ENCODE measurements at regions not wholly inside any gene's neighbourhood (a gene's known extent, or its start where the extent isn't known, plus 50 kb on each side); places are given as distances from the start of the nearest gene placed in this dataset.

DNA sequence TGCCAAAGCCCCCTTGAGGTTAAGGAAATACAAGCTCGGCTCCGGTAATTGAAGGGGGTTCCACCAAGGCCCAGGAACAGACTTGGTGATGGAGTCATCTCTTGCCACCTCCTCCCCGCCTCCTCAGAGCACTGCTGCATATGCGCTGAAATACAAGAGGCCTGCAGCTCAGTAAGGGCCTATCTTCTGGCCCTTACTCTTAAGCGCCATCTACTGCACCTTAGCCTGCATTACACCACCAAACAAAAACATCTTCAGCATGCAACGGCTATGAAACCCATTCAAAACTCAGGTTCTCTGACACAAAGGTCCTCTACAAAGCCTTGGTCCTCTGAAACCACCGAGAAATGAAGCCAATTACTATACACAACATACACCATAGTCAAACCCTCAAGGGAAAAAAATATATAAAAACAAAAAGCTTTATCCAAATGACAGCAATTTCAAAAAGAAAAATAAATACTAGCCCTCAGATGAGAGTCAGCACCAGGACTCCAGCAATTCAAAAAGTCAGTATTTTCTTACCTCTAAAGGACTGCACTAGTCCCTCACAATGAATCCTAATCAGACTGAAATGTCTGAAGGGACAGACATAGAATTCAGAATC, 176.8 kb upstream of the TBX20 start:
- Histone ChIP-seq H3K27ac (ENCODE audit: low read depth, low read length) (no peak overlapping the region), H3K9me3 (ENCODE audit: control insufficient read depth in 3 of 3, low read length in 3 of 3) (peaks cover 0 to 3% (median 0%) of the 10 kb centered on the region in 3 donors), H3K36me3 (ENCODE audit: control insufficient read depth in 3 of 3, insufficient read depth in 3 of 3, low read length in 3 of 3) (no peaks in the 10 kb centered on the region), H3K27me3 (ENCODE audit: control insufficient read depth in 3 of 3, insufficient read depth in 3 of 3, low read length in 3 of 3) (no peaks in the 10 kb centered on the region), H3K9ac (ENCODE audit: low read depth in 1 of 3, low read length in 3 of 3) (no peak overlapping the region), H3K4me3 (ENCODE audit: low read length in 3 of 3) (no peak overlapping the region), H3K4me1 (ENCODE audit: control insufficient read depth in 3 of 3, insufficient read depth in 3 of 3, low read length in 3 of 3) (no peaks in the 10 kb centered on the region)

DNA sequence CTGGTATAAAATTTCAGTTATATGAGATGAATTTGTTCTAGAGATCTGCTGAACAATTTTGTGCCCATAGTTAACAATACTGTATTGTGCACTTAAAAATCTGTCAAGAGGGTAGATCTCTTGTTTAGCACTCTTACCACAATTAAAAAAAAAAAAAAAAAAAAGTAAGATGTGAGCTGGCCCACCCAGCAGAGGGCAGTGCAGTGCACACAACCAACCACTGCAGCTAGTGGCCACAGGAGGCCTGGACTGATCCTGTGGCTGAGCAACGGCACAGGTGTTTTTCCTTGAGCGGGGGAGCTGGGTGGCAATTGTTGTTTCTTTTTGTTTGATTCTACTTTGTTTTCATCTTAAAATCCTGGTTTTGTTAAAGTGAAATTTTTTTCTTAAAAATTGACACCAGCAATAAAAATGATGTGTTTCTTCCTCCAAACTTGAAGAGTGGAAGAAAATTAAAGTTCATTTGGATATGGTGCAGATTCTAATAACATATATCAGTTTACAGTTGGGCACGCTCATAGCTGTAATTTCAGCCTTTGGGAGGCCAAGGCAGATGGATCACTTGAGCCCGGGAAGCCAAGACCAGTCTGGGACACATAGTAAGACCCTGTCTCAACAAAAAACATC, 171.1 kb upstream of the TBX20 start:
- Histone ChIP-seq H3K4me1 (ENCODE audit: control insufficient read depth in 3 of 3, insufficient read depth in 3 of 3, low read length in 3 of 3) (no peaks in the 10 kb centered on the region), H3K9ac (ENCODE audit: low read depth in 1 of 3, low read length in 3 of 3) (no peak overlapping the region), H3K4me3 (ENCODE audit: low read length in 3 of 3) (no peak overlapping the region), H3K27ac (ENCODE audit: low read depth, low read length) (no peak overlapping the region), H3K27me3 (ENCODE audit: control insufficient read depth in 3 of 3, insufficient read depth in 3 of 3, low read length in 3 of 3) (peaks cover 0 to 4% (median 0%) of the 10 kb centered on the region in 3 donors), H3K9me3 (ENCODE audit: control insufficient read depth in 3 of 3, low read length in 3 of 3) (no peaks in the 10 kb centered on the region), H3K36me3 (ENCODE audit: control insufficient read depth in 3 of 3, insufficient read depth in 3 of 3, low read length in 3 of 3) (no peaks in the 10 kb centered on the region)

DNA sequence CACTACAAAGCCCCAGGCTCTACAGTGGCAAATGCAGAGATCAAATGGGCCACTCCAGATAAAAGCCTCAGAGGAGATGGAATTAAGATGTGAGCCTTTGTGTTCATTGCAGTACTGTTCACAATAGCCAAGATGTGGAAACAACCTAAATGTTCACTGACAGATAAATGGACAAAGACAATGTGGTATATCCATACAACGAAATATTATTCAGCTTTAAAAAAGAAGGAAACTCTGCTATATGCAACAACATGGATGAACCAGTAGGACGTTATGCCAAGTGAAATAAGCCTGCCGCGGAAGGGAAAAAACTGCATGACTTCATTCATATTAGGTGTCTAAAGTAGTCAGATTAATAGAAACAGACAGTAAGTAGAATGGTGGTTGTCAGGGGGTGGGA, 170.5 kb upstream of the TBX20 start:
- H3K9ac ChIP-seq (ENCODE audit: low read depth in 1 of 3, low read length in 3 of 3): no peak overlapping the region
- no peak overlapping the region for H3K4me3 ChIP-seq (ENCODE audit: low read length in 3 of 3)
- no peaks in the 10 kb centered on the region for H3K36me3 ChIP-seq (ENCODE audit: control insufficient read depth in 3 of 3, insufficient read depth in 3 of 3, low read length in 3 of 3)
- peaks cover 0 to 9% (median 0%) of the 10 kb centered on the region in 3 donors for H3K27me3 ChIP-seq (ENCODE audit: control insufficient read depth in 3 of 3, insufficient read depth in 3 of 3, low read length in 3 of 3)
- no peaks in the 10 kb centered on the region for H3K4me1 ChIP-seq (ENCODE audit: control insufficient read depth in 3 of 3, insufficient read depth in 3 of 3, low read length in 3 of 3)
- no peaks in the 10 kb centered on the region for H3K9me3 ChIP-seq (ENCODE audit: control insufficient read depth in 3 of 3, low read length in 3 of 3)
- no peak overlapping the region for H3K27ac ChIP-seq (ENCODE audit: low read depth, low read length)

DNA sequence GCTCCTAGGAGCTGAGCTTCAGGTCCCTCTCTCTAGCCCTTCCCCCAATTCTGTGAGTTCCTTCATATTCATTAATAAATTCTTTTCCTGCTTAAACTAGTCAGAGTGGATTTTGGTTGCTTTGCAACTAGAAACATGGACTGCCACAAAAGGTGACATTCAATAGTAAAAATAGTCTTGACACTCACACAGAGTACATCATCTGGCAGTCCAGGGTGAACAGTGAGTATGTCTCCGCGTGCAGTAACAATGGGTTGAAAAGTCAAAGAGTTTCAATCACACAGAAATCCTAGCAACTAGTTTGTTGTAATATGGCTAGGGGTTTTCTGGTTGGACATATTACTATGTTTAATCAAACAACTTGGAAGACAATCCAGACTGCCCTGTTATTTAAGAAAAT, 168.8 kb upstream of the TBX20 start:
- H3K27me3 ChIP-seq (ENCODE audit: control insufficient read depth in 3 of 3, insufficient read depth in 3 of 3, low read length in 3 of 3): peaks cover 0 to 13% (median 0%) of the 10 kb centered on the region in 3 donors
- H3K9ac ChIP-seq (ENCODE audit: low read depth in 1 of 3, low read length in 3 of 3): no peak overlapping the region
- no peak overlapping the region for H3K4me3 ChIP-seq (ENCODE audit: low read length in 3 of 3)
- no peaks in the 10 kb centered on the region for H3K4me1 ChIP-seq (ENCODE audit: control insufficient read depth in 3 of 3, insufficient read depth in 3 of 3, low read length in 3 of 3)
- no peak overlapping the region for H3K27ac ChIP-seq (ENCODE audit: low read depth, low read length)
- H3K36me3 ChIP-seq (ENCODE audit: control insufficient read depth in 3 of 3, insufficient read depth in 3 of 3, low read length in 3 of 3): no peaks in the 10 kb centered on the region
- H3K9me3 ChIP-seq (ENCODE audit: control insufficient read depth in 3 of 3, low read length in 3 of 3): no peaks in the 10 kb centered on the region

DNA sequence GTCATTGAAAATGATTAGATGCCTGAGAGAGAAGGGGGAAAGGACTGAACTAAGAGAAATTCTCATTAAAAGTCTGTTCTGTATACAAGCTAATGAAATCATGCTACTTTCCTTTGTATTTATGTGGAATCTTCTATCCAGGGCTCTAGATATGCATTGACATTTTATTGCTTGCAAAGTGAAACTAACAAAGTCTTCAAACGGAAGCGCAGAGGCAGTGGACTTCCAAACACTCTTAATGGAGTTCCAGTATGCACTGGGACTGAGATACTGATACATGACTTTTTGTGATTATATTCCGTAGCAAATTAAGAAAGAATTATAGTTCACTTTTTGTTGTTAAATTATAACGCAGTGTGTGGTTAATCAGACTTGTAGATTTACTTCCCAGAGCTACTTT, 166.8 kb upstream of the TBX20 start:
- Histone ChIP-seq H3K36me3 (ENCODE audit: control insufficient read depth in 3 of 3, insufficient read depth in 3 of 3, low read length in 3 of 3) (no peaks in the 10 kb centered on the region), H3K4me3 (ENCODE audit: low read length in 3 of 3) (no peak overlapping the region), H3K27ac (ENCODE audit: low read depth, low read length) (no peak overlapping the region), H3K4me1 (ENCODE audit: control insufficient read depth in 3 of 3, insufficient read depth in 3 of 3, low read length in 3 of 3) (no peaks in the 10 kb centered on the region), H3K9me3 (ENCODE audit: control insufficient read depth in 3 of 3, low read length in 3 of 3) (no peaks in the 10 kb centered on the region), H3K9ac (ENCODE audit: low read depth in 1 of 3, low read length in 3 of 3) (no peak overlapping the region), H3K27me3 (ENCODE audit: control insufficient read depth in 3 of 3, insufficient read depth in 3 of 3, low read length in 3 of 3) (peaks cover 0 to 16% (median 3%) of the 10 kb centered on the region in 3 donors)

DNA sequence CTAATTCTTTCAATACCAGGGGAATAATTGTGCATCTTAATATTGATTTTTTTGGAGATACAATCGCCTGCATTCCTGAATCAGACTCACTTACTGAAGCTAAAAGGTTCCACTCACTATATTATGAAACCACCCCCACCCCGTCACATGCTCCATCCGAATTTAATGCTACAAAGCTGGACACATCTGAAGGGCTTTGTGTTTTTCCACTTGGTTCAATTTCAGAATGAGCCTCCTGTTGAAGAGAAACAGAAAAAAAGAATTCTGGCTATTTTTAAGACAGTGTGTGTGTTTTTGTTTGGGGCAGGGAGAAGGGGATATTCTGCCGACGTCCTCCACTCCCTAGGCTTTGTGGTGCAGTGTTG, 165.5 kb upstream of the TBX20 start:
- no peaks in the 10 kb centered on the region for H3K9me3 ChIP-seq (ENCODE audit: control insufficient read depth in 3 of 3, low read length in 3 of 3)
- no peak overlapping the region for H3K27ac ChIP-seq (ENCODE audit: low read depth, low read length)
- H3K27me3 ChIP-seq (ENCODE audit: control insufficient read depth in 3 of 3, insufficient read depth in 3 of 3, low read length in 3 of 3): peaks cover 3 to 20% (median 4%) of the 10 kb centered on the region in 3 donors
- H3K4me3 ChIP-seq (ENCODE audit: low read length in 3 of 3): no peak overlapping the region
- no peaks in the 10 kb centered on the region for H3K36me3 ChIP-seq (ENCODE audit: control insufficient read depth in 3 of 3, insufficient read depth in 3 of 3, low read length in 3 of 3)
- H3K4me1 ChIP-seq (ENCODE audit: control insufficient read depth in 3 of 3, insufficient read depth in 3 of 3, low read length in 3 of 3): no peaks in the 10 kb centered on the region
- H3K9ac ChIP-seq (ENCODE audit: low read depth in 1 of 3, low read length in 3 of 3): no peak overlapping the region

DNA sequence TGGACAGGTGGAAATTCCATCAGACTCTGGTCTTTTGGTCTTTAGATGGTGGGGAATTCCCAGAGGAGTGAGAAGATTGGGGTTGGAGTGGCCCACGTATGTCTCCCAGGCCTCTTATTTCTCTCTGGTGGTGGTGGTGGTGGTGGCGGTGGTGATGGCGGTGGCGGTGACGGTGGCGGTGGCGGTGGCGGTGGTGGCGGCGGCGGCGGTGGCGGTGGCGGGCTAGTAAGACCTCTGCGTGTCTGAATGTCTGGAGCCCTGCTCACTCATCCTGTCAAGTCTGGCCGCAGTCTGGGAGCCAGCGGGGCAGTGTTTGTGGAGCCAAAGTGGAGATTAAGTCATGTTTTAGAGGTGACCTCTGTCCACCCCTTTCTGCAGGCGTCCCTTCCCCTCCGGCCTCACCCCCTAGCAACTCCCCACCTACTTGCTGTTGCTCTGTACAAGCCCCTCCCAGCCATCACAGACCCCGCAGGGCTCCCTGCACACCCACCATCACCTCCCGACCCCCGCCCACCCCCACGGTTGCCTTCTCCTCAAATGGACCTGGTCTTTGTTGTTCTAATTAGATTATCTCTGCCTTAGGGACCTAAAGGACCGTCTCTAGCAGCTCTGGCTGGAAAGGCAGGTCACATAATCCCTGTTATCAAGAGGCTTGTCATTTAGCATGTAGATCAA, 165.0 kb upstream of the TBX20 start:
- Histone ChIP-seq H3K27me3 (ENCODE audit: control insufficient read depth in 3 of 3, insufficient read depth in 3 of 3, low read length in 3 of 3) (peaks cover 3 to 20% (median 4%) of the 10 kb centered on the region in 3 donors), H3K9ac (ENCODE audit: low read depth in 1 of 3, low read length in 3 of 3) (no peak overlapping the region), H3K9me3 (ENCODE audit: control insufficient read depth in 3 of 3, low read length in 3 of 3) (no peaks in the 10 kb centered on the region), H3K27ac (ENCODE audit: low read depth, low read length) (no peak overlapping the region), H3K36me3 (ENCODE audit: control insufficient read depth in 3 of 3, insufficient read depth in 3 of 3, low read length in 3 of 3) (no peaks in the 10 kb centered on the region), H3K4me1 (ENCODE audit: control insufficient read depth in 3 of 3, insufficient read depth in 3 of 3, low read length in 3 of 3) (no peaks in the 10 kb centered on the region), H3K4me3 (ENCODE audit: low read length in 3 of 3) (no peak overlapping the region)

DNA sequence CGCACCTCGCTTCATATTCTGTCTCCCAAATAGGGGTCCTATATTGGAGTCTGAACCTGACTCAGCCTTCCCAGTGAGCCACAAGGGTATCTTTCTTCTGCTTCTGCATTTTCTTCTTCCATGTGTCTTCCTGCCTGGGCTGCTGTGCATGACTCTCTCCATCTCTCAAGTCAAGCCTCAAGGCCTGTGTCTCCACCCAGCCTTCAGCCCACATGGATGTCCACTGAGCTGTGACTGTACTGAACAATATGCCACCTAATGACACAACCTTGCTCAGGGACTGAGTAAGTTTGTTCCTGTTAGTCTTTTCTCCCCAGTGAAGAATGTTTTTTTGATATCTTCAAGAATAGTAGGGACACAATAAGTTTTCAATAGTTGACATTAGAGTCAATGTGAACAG, 162.7 kb upstream of the TBX20 start:
- Histone ChIP-seq H3K9ac (ENCODE audit: low read depth in 1 of 3, low read length in 3 of 3) (no peak overlapping the region), H3K36me3 (ENCODE audit: control insufficient read depth in 3 of 3, insufficient read depth in 3 of 3, low read length in 3 of 3) (no peaks in the 10 kb centered on the region), H3K9me3 (ENCODE audit: control insufficient read depth in 3 of 3, low read length in 3 of 3) (no peaks in the 10 kb centered on the region), H3K27me3 (ENCODE audit: control insufficient read depth in 3 of 3, insufficient read depth in 3 of 3, low read length in 3 of 3) (peaks cover 3 to 16% (median 4%) of the 10 kb centered on the region in 3 donors), H3K27ac (ENCODE audit: low read depth, low read length) (no peak overlapping the region), H3K4me3 (ENCODE audit: low read length in 3 of 3) (no peak overlapping the region), H3K4me1 (ENCODE audit: control insufficient read depth in 3 of 3, insufficient read depth in 3 of 3, low read length in 3 of 3) (no peaks in the 10 kb centered on the region)

DNA sequence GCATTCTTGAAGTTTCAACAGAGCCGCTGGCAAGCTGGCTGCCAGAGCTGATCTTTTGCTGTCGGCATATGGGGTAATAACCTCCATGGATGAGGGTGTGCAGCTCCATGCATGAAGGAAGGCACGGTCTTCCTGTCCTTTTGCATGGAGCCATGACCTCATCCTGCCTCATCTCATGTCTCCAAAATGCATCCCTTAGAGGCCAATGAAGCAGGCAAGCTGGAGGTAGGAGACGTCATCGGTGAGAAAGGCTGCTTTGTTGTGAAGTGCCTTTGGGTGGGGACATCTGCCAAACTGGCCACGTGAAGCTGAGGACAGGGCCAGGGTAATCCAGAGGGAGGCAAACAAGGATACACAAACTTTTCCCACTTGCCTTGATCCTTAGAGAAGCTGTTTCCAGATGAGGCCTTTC, 161.5 kb upstream of the TBX20 start:
- Histone ChIP-seq H3K9ac (ENCODE audit: low read depth in 1 of 3, low read length in 3 of 3) (no peak overlapping the region), H3K4me3 (ENCODE audit: low read length in 3 of 3) (no peak overlapping the region), H3K36me3 (ENCODE audit: control insufficient read depth in 3 of 3, insufficient read depth in 3 of 3, low read length in 3 of 3) (no peaks in the 10 kb centered on the region), H3K27ac (ENCODE audit: low read depth, low read length) (no peak overlapping the region), H3K4me1 (ENCODE audit: control insufficient read depth in 3 of 3, insufficient read depth in 3 of 3, low read length in 3 of 3) (no peaks in the 10 kb centered on the region), H3K9me3 (ENCODE audit: control insufficient read depth in 3 of 3, low read length in 3 of 3) (no peaks in the 10 kb centered on the region), H3K27me3 (ENCODE audit: control insufficient read depth in 3 of 3, insufficient read depth in 3 of 3, low read length in 3 of 3) (peaks cover 3 to 16% (median 4%) of the 10 kb centered on the region in 3 donors)

DNA sequence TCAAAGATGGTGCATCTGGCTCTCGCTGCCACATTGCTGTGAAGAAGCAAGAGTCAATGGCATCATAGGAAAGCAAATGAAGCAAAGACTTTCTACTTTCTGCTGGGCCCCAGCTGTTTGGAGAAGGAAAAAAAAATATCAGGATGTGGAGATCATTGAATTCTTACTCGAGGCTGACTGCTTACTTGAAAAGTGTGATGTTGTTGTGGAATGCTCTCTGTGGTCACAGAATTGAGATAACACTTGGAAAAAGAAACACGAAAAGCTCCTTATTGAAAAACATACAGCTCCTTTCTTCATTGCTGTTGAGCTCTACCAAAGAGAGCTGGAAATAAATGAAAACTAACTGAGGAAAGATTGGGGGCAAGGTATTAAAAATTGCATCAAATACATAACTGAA, 157.4 kb upstream of the TBX20 start:
- H3K9me3 ChIP-seq (ENCODE audit: control insufficient read depth in 3 of 3, low read length in 3 of 3): no peaks in the 10 kb centered on the region

More for the DNA sequence above, 157.4 kb upstream of the TBX20 start:
- Histone ChIP-seq H3K4me3 (ENCODE audit: low read length in 3 of 3) (no peak overlapping the region), H3K4me1 (ENCODE audit: control insufficient read depth in 3 of 3, insufficient read depth in 3 of 3, low read length in 3 of 3) (no peaks in the 10 kb centered on the region), H3K36me3 (ENCODE audit: control insufficient read depth in 3 of 3, insufficient read depth in 3 of 3, low read length in 3 of 3) (no peaks in the 10 kb centered on the region), H3K27me3 (ENCODE audit: control insufficient read depth in 3 of 3, insufficient read depth in 3 of 3, low read length in 3 of 3) (peaks cover under 1 to 9% (median 7%) of the 10 kb centered on the region in 3 donors), H3K27ac (ENCODE audit: low read depth, low read length) (no peak overlapping the region), H3K9ac (ENCODE audit: low read depth in 1 of 3, low read length in 3 of 3) (no peak overlapping the region)

Measured in skeletal muscle tissue (tissue), 3 donors.